SK-N-SH (cell line): ENCODE measurements at regions not wholly inside any gene's neighbourhood (a gene's known extent, or its start where the extent isn't known, plus 50 kb on each side); places are given as distances from the start of the nearest gene placed in this dataset.

Experiments used
- CTCF ChIA-PET: fragments of 300-600, 350-600 bp; formaldehyde crosslinking; extraction: SDS; loops from one replicate; lab custom pipeline; 2021; lab: Yijun Ruan, JAX
- POLR2A ChIA-PET: fragments of 350-600 bp; sonication (Branson Sonifier 250); formaldehyde crosslinking; extraction: SDS; loops from one replicate; lab custom pipeline; 2020; ENCODE audit warnings: antibody characterized with exemption, inconsistent platforms; lab: Yijun Ruan, JAX
- DNase-seq: peaks from one replicate; pipeline ENCODE4 v3.0.0; 2012
- H2AFZ ChIP-seq: fragments of 200-600 bp; sonication (generic); 2 replicates; pipeline ENCODE4 v1.8.1; 2016; ENCODE audit warnings: antibody characterized with exemption, mild to moderate bottlenecking, low read depth
- H3F3A ChIP-seq: fragments of 200-600 bp; sonication (generic); replicated peaks from 2 replicates; pipeline ENCODE3; 2016; ENCODE audit warnings: antibody characterized with exemption, mild to moderate bottlenecking; ENCODE audit not compliant: insufficient read depth
- H3K27ac ChIP-seq, 2 experiments: fragments of 200-500 bp in 1 of 2; fragments of 200-600 bp in 1 of 2; sonication (Bioruptor generic) in 1 of 2; sonication (generic), shearing (Covaris generic) in 1 of 2; 2 replicates each; pipeline versions ENCODE4 v1.5.1 to v1.6.1; 2014 to 2016; ENCODE audit warnings: low read depth in 2 of 2, inconsistent platforms in 1 of 2, low read length in 1 of 2, mild to moderate bottlenecking in 1 of 2, mixed read lengths in 1 of 2
- H3K27me3 ChIP-seq: fragments of 200-600 bp; sonication (generic), shearing (Covaris generic); 2 replicates; pipeline ENCODE4 v1.6.1; 2016; ENCODE audit warnings: mixed run types; ENCODE audit not compliant: insufficient read depth
- H3K36me3 ChIP-seq, 2 experiments: fragments of 200-500 bp in 1 of 2; fragments of 200-600 bp in 1 of 2; sonication (Bioruptor generic) in 1 of 2; sonication (generic) in 1 of 2; replicated peaks in 1 of 2; 2 replicates each; pipeline versions ENCODE3 to v1.5.1; 2014 to 2016; ENCODE audit warnings: low read length in 1 of 2, mild to moderate bottlenecking in 1 of 2; ENCODE audit not compliant: insufficient read depth in 2 of 2, control insufficient read depth in 1 of 2
- H3K4me1 ChIP-seq, 2 experiments: fragments of 200-500 bp in 1 of 2; fragments of 200-600 bp in 1 of 2; sonication (Bioruptor generic) in 1 of 2; sonication (generic), shearing (Covaris generic) in 1 of 2; 2 replicates each; pipeline versions ENCODE4 v1.5.1 to v1.6.1; 2014 to 2016; ENCODE audit warnings: low read depth in 1 of 2, low read length in 1 of 2, mixed run types in 1 of 2; ENCODE audit not compliant: insufficient read depth in 2 of 2, control insufficient read depth in 1 of 2
- H3K4me2 ChIP-seq: fragments of 200-600 bp; sonication (generic), shearing (Covaris generic); 2 replicates; pipeline ENCODE4 v1.6.1; 2017; ENCODE audit warnings: mixed run types
- H3K4me3 ChIP-seq, 2 experiments: fragments of 200-500 bp in 1 of 2; fragments of 200-600 bp in 1 of 2; sonication (Bioruptor generic) in 1 of 2; sonication (generic), shearing (Covaris generic) in 1 of 2; 2 replicates each; pipeline versions ENCODE4 v1.5.1 to v1.8.1; 2014 to 2016; ENCODE audit warnings: low read depth in 2 of 2, inconsistent platforms in 1 of 2, low read length in 1 of 2, mild to moderate bottlenecking in 1 of 2, mixed read lengths in 1 of 2, moderate library complexity in 1 of 2
- H3K79me2 ChIP-seq: fragments of 200-600 bp; sonication (generic); 2 replicates; pipeline ENCODE4 v1.8.1; 2017; ENCODE audit warnings: mild to moderate bottlenecking; ENCODE audit not compliant: insufficient read depth
- H3K9ac ChIP-seq: fragments of 200-600 bp; sonication (generic); 2 replicates; pipeline ENCODE4 v1.6.1; 2017; ENCODE audit warnings: mixed run types
- H3K9me2 ChIP-seq: fragments of 200-600 bp; sonication (generic); 2 replicates; pipeline ENCODE4 v1.6.1; 2017; ENCODE audit warnings: mixed run types
- H3K9me3 ChIP-seq: fragments of 200-600 bp; sonication (generic); 2 replicates; pipeline ENCODE4 v1.6.1; 2017; ENCODE audit warnings: mixed run types, mild to moderate bottlenecking, moderate library complexity
- H4K20me1 ChIP-seq: fragments of 200-600 bp; sonication (generic); 2 replicates; pipeline ENCODE4 v1.6.1; 2017; ENCODE audit warnings: mild to moderate bottlenecking, mixed run types; ENCODE audit not compliant: insufficient read depth
- CHD2 ChIP-seq: fragments of 150-350 bp; IDR thresholded peaks from 2 replicates; pipeline ENCODE4 v1.6.1; 2018; ENCODE audit warnings: low read length; ENCODE audit not compliant: partially characterized antibody
- CTCF ChIP-seq: fragments of 200-600 bp; sonication (generic); IDR thresholded peaks from 2 replicates; pipeline ENCODE4 v1.6.1; 2017; ENCODE audit warnings: antibody characterized with exemption, mild to moderate bottlenecking, moderate library complexity
- ELF1 ChIP-seq: IDR thresholded peaks from 2 replicates; pipeline ENCODE4 v1.4.0; 2012
- EP300 ChIP-seq, 2 experiments: IDR thresholded peaks; 2 replicates each; pipeline versions ENCODE4 v1.4.0 to v1.6.1; 2012; ENCODE audit warnings: borderline replicate concordance in 1 of 2, low read depth in 1 of 2, low read length in 1 of 2
- EZH2phosphoT487 ChIP-seq: fragments of 200-600 bp; sonication (generic); IDR thresholded peaks from 2 replicates; pipeline ENCODE4 v1.6.1; 2017; ENCODE audit warnings: low read depth, mixed run types, mild to moderate bottlenecking, antibody characterized with exemption, moderate library complexity, borderline replicate concordance
- FOSL2 ChIP-seq: IDR thresholded peaks from 2 replicates; pipeline ENCODE4 v1.4.0; 2012; ENCODE audit warnings: low read depth, mild to moderate bottlenecking, moderate library complexity, borderline replicate concordance
- FOXJ3 ChIP-seq: sonication (generic); formaldehyde crosslinking; IDR thresholded peaks from 2 replicates; pipeline ENCODE4 v1.5.1; 2020; ENCODE audit warnings: mild to moderate bottlenecking, missing genetic modification reagents
- FOXM1 ChIP-seq: IDR thresholded peaks from 2 replicates; pipeline ENCODE4 v1.4.0; 2012; ENCODE audit warnings: low read depth, mild to moderate bottlenecking
- GATA2 ChIP-seq: sonication (generic); formaldehyde crosslinking; IDR thresholded peaks from 2 replicates; pipeline ENCODE4 v1.5.0; 2020; ENCODE audit warnings: mild to moderate bottlenecking, missing genetic modification reagents
- JUND ChIP-seq: IDR thresholded peaks from 2 replicates; pipeline ENCODE4 v1.4.0; 2012
- MAX ChIP-seq: IDR thresholded peaks from 2 replicates; pipeline ENCODE4 v1.4.0; 2012; ENCODE audit warnings: low read depth
- MEF2A ChIP-seq: IDR thresholded peaks from 2 replicates; pipeline ENCODE4 v1.4.0; 2012; ENCODE audit warnings: low read depth, borderline replicate concordance
- MXI1 ChIP-seq: IDR thresholded peaks from 2 replicates; pipeline ENCODE4 v1.6.1; 2012; ENCODE audit warnings: mild to moderate bottlenecking, low read depth, low read length, improper control_type of control experiment
- POLR2AphosphoS5 ChIP-seq: IDR thresholded peaks from 2 replicates; pipeline ENCODE4 v1.6.1; 2012; ENCODE audit warnings: low read depth, low read length
- RCOR1 ChIP-seq: fragments of 150-350 bp; IDR thresholded peaks from 2 replicates; pipeline ENCODE4 v1.6.1; 2017; ENCODE audit warnings: antibody characterized with exemption, low read length
- REST ChIP-seq: IDR thresholded peaks from 2 replicates; pipeline ENCODE4 v1.6.1; 2012; ENCODE audit warnings: mild to moderate bottlenecking, low read depth, low read length, moderate library complexity
- RFX5 ChIP-seq: IDR thresholded peaks from 2 replicates; pipeline ENCODE4 v1.6.1; 2012; ENCODE audit warnings: mild to moderate bottlenecking, improper control_type of control experiment, low read length
- SIN3A ChIP-seq: IDR thresholded peaks from 2 replicates; pipeline ENCODE4 v1.6.1; 2012; ENCODE audit warnings: low read depth, mild to moderate bottlenecking, low read length, moderate library complexity, borderline replicate concordance
- SMC3 ChIP-seq: IDR thresholded peaks from 2 replicates; pipeline ENCODE4 v1.6.1; 2012; ENCODE audit warnings: low read depth, low read length, improper control_type of control experiment
- TAF1 ChIP-seq: IDR thresholded peaks from 2 replicates; pipeline ENCODE4 v1.6.1; 2012; ENCODE audit warnings: low read depth, mild to moderate bottlenecking, low read length, moderate library complexity, borderline replicate concordance
- TEAD4 ChIP-seq: IDR thresholded peaks from 2 replicates; pipeline ENCODE4 v1.4.0; 2012; ENCODE audit warnings: mild to moderate bottlenecking, borderline replicate concordance; ENCODE audit not compliant: insufficient read depth
- WGBS: methylation state at CpG from one replicate; pipeline ENCODE4 v1.1.6; 2017; ENCODE audit warnings: low lambda C conversion rate; 5-methylcytosine and 5-hydroxymethylcytosine counted together

GRCh38 chr6:71029555-71029954 is 72.7 kb upstream of the B3GAT2 start:
- Histone ChIP-seq H3K4me1 (no peaks in the 10 kb centered on the region), H3K27me3 (no peaks in the 10 kb centered on the region), H3K4me2 (no peak overlapping the region), H3K9me3 (no peaks in the 10 kb centered on the region), H4K20me1 (no peaks in the 10 kb centered on the region), H3K36me3 (no peaks in the 10 kb centered on the region), H3K27ac (no peak overlapping the region), H2AFZ (no peak overlapping the region), H3K79me2 (no peaks in the 10 kb centered on the region), H3F3A (no peaks in the 10 kb centered on the region), H3K4me3 (no peak overlapping the region), H3K9ac (no peak overlapping the region), H3K9me2 (no peaks in the 10 kb centered on the region)
- ChIA-PET POLR2A (no interaction called here), CTCF (no interaction called here)
- TF ChIP-seq CTCF (no peak), EZH2phosphoT487 (no peak), CHD2 (no peak), MEF2A (no peak), EP300 (IDR thresholded peaks at IDR 0.05; ENCODE audit: borderline replicate concordance in 1 of 2, low read depth in 1 of 2, low read length in 1 of 2) (no peak), ELF1 (no peak), SMC3 (no peak), MXI1 (no peak), RFX5 (no peak), JUND (no peak), POLR2AphosphoS5 (no peak), TEAD4 (no peak), FOXM1 (no peak), SIN3A (no peak), MAX (no peak)
- no peak for DNase-seq

- no peak for TF ChIP-seq TAF1
- no peak for TF ChIP-seq JUND
- no peak for TF ChIP-seq FOXJ3 (CRISPR knock-in tag)
- no peak for TF ChIP-seq FOSL2
- no peak for TF ChIP-seq GATA2 (CRISPR knock-in tag)
- no peak for TF ChIP-seq REST
- TF ChIP-seq EZH2phosphoT487, result no peak
- no peak for TF ChIP-seq RCOR1
- TF ChIP-seq, all 33 proteins: peak for 0
- H3K4me1 ChIP-seq, result no peaks in the 10 kb centered on the region
- no peaks in the 10 kb centered on the region for H3F3A ChIP-seq
- ChIA-PET CTCF (no interaction called here), POLR2A (no interaction called here)
- no peaks in the 10 kb centered on the region for H4K20me1 ChIP-seq
- WGBS, result 42% methylated on average over 4 of the region's 4 CpGs
- H3K36me3 ChIP-seq, result no peaks in the 10 kb centered on the region
- no peak overlapping the region for H2AFZ ChIP-seq
- no peaks in the 10 kb centered on the region for H3K9me3 ChIP-seq
- no peak overlapping the region for H3K4me2 ChIP-seq
- H3K79me2 ChIP-seq, result no peaks in the 10 kb centered on the region
- DNase-seq, result no peak
- no peaks in the 10 kb centered on the region for H3K9me2 ChIP-seq
- H3K9ac ChIP-seq, result no peak overlapping the region
- H3K27me3 ChIP-seq, result no peaks in the 10 kb centered on the region
- H3K27ac ChIP-seq, result no peak overlapping the region
- H3K4me3 ChIP-seq, result no peak overlapping the region
These were observed 75.1 kb upstream of the B3GAT2 start for GRCh38 chr6:71031912-71032311.
